GM18499 (cell line): ENCODE measurements at regions not wholly inside any gene's neighbourhood (a gene's known extent, or its start where the extent isn't known, plus 50 kb on each side); places are given as distances from the start of the nearest gene placed in this dataset.
A peak's percentile ranks its signal among the peaks of the same experiment; 100 is the strongest.

Source experiments
- ATAC-seq: cut with Tn5 transposase; IDR thresholded peaks from one replicate; pipeline ENCODE4 v1.9.1; 2021; ENCODE audit warnings: moderate number of reproducible peaks; ENCODE audit not compliant: insufficient read depth, unreplicated experiment

DNA sequence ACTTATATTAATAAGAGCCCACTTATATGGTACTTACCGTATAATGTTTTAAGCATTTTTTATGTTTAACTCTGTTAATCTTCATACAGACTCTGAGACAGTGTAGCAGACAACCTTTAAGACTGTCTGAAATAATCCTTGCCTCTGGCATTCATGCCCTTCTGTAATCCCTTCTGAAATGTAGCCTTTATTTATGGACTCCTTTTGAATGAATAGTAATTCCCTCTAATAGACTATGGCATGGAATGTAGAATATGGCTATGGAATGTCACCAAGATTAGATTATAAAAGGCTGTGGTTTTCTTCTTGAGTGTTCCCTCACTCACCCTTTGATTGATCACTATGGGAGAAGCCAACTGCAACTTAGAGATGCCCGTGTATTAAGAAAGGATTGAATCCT is 439.4 kb downstream of the SH3GL2 start:
- ATAC-seq = no peak

DNA sequence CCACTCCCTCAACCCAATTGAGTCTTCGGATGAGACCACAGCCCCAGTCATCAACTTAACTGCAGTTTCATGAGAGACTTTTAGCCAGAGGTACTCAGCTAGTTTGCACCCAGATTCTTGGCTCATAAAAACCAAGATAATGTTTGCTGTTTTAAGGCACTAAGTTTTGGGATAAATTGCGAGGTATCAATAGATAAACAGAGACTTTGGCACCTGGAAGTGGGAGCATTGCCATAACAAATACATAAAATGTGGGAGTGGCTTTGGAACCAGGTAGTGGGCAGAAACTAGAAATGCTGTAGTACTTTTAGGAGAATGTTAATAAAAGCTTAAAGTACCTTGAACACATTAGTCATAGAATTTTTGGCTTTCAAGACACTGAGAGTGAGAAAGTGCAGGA is 439.8 kb downstream of the SH3GL2 start:
- ATAC-seq = no peak

DNA sequence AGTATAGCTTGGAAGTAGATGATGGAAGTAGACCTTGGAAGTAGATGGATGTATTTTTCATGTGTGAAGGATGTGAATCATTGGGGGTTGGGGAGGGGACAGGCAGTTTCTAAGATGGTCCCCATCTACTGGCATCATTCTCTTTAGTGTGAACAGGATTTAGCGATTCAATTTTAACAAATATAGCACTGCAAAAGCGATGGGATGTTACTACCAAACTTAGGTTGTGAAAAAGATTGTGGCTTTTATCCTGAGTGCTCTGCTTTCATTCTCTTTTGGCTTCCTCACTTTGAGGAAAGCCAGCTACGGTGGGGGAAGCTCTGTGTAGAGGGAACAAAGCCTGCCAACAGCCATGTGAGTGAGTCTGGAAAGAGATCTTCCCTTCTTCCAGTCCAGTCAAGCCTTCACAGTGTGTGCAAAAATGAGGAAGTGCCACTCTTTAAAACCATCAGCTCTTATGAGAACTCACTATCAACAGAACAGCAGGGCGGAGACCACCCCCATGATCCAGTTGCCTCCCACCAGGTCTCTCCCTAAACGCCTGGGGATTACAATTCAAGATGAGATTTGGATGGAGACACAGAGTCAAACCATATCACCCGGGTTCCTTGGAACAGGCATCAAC is 441.4 kb downstream of the SH3GL2 start:
- no peak for ATAC-seq

DNA sequence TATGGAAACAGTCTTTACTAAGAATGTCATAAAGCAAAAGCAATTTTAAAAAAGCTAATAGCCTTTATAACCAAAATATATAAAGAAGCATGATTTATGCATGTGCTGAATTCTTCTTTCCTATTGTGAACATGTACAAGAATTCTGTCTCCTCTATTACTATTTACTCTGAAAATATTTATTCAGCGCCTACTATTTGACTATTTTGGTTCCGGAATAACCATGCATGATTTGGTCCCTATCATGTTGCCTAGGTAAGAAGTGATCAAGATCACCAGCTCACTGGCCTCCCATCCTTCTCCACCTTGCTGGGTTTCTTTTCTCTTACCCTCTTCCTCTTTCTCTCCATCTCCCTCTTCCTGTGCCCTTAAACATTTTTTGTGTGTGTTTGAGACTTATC is 443.8 kb downstream of the SH3GL2 start:
- ATAC-seq = no peak

DNA sequence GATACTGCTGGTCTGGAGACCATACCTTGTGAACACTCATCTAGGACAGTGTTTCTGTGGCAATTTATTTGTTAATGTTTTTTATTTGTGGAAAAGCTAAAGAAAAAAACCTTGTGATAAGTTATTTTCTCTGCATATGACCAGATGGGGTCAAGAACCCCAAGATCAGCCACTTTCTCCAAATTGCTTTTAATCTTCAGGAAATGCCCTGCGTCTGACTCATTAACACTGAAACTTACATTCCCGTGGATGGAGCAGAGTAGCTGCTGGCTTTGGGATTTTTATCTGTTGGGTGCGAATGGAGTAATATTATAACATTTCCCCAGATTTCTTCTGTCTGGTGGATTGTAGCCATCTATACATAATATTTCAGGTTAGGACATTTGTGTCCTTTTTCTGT is 444.5 kb downstream of the SH3GL2 start:
- ATAC-seq = no peak

DNA sequence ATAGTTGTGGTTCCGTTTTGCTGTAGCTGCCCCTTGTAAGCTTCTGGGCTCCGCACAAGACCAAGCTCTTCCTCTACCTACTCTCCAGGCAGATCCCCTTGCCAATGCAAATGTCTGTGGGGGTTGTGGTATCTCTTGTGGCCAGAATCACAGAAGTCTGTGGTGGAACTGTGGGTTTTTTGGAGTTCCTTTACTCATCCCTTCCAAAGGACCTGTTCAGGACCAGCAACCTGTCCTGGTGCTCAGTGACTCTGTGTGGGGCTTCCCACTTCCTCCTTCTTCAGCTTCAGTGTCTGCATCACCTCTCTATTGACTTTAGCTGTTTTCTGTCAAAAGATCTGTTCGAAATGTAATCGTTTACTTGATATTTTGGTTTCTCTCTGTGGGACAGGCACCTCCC is 441.3 kb upstream of the ADAMTSL1 start:
- ATAC-seq = no peak

DNA sequence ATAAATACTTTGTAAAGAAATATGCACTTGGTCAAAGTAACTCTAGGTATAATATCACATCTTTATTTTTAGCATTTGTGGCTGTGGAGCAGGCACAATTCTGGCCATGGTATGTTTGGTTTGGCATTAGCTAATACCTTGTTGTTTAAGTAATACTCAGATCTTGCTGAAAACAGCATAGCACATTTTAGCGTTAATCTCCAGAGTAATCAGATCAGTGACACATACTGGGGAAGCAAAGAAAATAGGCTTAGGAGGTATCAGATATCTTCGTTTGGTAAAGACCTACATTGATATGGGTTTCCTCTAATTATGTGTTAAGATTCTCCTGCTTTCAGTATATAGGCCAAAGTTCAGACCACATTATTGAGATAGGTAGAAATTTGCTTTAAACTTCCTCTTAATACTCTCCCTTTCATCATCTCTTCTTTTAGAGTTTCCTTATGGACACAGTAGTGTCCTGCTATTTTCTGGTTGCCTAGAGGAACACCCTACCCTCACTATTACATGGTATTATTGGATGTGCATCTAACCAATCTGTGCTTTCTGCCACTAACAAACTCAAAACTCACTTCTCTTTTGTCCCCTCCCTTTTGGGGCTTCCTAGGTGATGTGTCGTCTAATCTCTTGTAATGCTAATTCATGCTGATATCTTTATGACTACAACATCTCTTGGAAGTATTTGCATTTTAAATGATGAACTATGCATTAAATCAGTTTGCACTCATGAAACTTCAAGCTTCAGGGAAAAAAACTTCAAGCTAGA is 437.3 kb upstream of the ADAMTSL1 start:
- ATAC-seq = no peak

DNA sequence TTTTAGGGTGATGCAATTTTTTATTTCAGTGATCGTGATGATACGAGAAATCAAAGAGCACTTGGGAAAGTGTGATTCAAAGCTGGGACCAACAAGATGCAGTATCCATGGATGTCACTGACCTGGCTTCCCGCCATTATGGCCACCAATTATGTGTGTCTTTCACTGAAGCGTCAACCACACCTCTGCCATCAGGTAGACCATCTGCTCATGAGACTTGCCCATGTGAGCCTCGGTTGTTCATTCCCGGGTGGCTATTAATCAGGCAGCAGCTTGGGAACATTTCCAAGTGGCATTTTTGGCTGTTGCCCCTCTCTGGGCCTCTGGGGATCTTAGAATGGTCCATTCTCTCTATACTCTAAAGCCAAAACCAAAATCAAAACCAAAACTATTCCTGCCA is 436.0 kb upstream of the ADAMTSL1 start:
- no peak for ATAC-seq

DNA sequence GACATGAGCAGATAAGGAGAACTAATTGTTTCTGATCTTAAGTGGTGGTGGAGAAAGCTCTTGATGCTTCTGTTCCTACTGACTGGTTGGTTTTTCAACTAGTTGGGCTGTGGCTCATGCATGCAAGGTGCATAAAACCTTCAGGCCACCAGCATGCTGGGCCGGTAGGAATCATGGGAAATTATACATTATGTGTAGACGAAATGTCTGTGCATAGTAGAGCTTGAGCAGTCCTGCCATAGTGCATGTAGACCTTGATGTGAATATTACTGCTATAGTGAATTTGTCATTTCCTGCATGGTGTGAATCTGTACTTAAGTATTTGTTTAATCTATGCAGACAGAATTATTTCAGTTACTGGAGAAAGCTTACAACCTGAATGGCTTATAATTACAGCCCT is 433.6 kb upstream of the ADAMTSL1 start:
- ATAC-seq = no peak

DNA sequence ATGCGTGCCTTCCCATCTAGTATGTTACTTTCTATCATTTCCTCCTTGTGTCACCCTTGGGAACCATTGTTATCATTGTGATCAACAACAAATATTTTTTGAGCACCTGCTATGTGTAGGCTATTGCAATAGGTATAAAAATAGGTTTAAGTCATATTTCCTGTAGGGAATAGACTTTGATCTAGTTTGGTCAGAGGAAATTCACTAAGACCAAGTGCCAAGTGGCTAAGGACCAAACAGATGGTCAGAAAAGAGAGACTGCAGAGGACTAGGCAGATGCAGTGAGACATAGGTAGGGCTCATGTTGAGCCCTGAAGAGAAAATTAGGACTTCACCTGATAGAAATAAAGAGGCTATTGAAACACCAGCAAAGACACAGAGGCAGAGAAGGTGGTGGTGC is 430.0 kb upstream of the ADAMTSL1 start:
- ATAC-seq = no peak

DNA sequence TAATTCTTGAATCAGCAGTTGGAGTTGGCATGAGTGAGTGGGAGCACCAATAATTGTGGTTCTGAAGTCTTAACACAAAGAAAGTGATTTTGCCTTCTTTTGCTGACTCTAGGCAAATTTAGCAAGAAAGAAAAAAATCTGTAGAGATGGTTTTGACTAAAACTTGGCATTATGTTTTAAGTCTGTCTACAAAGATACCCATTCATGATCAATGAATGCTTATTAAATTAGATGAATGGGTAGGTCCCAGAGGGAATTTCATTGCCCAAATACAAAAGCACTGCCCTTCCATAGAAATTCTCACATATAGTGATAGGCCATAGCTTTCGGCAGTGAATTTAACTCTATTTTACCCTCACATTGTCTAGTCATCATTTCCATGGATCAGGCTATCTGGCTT is 428.6 kb upstream of the ADAMTSL1 start:
- ATAC-seq = no peak

DNA sequence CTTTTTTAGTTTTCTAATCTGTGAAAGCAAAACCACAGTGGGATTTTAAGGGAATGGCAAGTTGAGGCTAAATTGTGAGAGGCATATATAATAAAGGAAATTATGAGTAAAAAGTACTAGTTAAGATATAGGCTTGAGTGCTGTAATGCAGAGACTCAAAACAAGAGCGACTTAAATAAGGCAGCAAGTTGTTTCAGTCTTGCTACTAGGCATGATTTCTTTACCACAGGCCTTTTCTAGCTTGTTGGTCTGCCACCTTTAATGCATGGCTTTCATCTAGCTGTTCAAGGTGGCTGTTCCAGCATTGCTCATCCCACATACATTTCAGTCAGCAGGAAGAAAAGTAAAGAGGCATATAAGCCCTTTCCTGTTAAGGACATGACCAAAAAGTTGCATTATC is 427.9 kb upstream of the ADAMTSL1 start:
- no peak for ATAC-seq

DNA sequence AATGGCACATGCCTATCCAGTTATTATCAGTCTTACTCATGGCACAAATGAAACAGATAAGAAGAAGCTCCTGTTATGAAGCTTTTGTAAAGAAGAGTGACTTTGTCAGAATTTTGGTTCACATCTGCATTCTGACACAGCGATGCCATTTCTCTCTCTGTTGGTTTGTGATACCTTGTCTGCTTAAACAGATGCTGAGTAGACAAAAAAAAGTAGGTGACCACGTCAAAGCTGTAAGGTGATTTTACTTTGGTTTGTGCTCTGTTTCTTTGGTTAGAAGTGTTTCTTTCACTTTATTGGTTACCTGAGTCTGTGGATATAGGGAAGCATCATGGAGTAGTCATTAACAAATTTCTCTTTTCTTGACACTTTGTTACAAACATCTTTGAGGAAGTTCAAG is 422.3 kb upstream of the ADAMTSL1 start:
- ATAC-seq = no peak

DNA sequence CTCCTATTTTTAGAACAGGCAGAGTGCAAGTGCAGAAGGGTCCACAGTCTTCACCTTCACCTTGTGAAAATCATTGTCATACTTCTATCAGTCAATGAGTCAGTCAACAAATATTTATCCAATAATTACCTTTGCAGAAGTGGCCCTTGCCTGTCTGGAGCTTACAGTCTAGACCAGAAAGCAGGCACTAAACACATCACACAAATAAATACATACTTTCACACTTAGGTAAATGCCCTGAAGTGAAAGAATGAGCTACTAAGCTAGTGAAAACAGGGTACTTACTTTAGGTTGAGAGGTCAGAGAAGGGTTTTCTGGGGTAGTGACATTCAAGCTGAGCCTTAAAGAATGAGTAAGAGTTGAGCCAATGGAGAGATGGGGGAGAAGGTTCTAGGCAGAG is 421.9 kb upstream of the ADAMTSL1 start:
- no peak for ATAC-seq

DNA sequence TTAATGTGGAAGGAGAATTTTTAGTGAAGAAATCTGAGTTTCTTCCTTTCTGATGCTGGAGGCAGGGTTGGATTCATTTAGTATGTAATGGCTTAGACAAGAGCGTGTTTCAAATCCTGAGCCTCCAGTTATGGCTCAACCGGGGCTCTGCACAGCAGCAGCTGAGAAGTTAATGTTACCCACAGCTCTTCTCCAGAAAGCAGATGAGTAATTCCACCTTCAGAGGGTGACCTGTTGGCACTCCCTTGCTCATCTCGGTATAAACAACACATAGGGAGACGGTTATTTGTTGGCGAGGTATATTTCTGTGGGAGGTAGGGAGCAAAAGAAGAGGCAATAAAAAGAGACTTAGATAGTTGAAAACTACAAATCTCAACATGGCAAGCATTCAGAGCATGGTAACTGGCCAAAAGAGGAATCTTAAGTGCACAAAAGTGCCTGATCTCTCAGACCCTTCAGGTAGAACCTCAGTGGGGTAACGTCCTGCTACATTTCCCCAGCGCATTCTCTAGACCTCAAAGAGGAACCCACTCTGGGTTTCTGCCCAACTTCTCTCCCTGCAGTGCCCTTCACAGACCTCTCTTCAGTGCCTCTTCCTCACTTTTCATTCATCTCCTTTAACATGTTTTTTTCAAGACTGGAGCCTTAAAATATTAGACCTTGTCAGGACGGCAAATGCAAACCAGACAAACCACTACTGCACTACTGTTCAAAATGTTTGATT is 417.5 kb upstream of the ADAMTSL1 start:
- no peak for ATAC-seq

DNA sequence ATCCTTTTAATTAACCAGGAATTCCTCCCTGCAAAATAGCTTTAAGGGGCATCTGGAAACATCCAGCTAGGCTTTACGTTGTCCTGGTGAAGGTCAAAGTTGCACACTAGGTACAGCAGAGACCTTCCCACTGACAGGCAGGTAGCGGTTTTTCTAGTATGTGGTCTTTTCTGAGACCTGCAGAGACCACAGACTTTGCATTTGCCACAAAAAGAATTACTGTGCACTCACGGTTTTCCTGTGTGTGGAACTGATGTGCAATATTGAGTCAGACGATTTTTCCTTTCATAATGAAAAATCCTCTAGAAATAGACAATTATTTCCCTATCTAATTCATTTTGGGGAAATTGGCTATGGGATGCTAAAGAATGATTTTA is 417.0 kb upstream of the ADAMTSL1 start:
- ATAC-seq = peak; percentile 97

DNA sequence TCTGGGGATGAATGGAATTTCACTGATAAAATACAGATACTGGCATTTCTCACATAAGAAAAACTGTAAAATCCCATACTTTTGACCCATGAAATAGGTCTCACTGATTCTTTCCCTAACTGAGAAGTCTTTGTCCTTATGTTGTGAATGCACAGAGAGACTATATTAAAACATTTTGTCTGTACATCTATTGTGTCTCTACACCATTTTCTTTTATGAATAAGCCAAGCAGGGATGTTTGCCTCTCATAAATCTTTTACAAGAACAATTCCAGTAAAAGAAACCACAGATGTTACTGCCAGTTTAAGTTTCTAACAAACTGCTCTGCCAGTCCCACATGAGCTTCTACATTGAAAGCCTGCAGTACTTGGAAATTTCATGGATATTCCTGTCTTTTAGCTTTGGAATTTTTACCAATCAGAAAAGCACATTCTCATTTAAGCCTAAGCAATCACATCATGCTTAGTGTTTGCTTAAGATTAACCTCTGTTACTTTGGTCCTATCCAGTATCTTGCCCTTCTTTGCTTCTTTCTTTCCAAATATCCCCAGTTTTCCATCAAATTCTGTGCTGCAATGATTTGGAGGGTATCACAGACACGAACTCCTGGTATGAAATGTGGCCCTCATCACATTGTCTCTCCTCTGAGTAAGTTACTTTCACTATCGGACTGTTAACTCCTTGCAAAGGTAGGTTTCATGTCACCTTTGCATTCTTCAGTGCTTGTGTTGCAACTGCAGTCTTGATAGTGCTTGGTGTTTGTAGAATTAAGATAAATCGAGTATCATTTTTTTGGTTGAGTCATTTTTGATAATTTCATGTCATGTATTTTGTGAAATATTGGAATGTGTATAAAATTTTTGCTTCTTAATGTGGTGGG is 415.1 kb upstream of the ADAMTSL1 start:
- no peak for ATAC-seq

DNA sequence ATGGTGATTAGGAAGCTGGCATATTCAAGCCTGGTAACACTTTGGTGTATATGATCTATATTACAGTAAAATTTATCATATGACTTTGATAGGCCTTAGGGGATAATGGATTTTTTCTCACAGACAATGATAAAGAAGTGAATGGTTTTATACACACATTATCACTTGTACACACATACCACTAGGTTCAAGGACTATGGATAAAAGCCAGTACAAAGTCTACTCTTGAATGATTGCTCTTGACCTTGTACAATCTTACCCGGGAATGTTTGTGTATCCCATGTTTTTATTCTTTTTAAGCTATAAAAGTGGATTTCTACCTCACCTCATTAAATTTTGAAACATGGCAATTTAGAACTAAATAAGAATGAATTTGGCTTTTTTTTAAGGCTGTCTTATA is 414.5 kb upstream of the ADAMTSL1 start:
- no peak for ATAC-seq

DNA sequence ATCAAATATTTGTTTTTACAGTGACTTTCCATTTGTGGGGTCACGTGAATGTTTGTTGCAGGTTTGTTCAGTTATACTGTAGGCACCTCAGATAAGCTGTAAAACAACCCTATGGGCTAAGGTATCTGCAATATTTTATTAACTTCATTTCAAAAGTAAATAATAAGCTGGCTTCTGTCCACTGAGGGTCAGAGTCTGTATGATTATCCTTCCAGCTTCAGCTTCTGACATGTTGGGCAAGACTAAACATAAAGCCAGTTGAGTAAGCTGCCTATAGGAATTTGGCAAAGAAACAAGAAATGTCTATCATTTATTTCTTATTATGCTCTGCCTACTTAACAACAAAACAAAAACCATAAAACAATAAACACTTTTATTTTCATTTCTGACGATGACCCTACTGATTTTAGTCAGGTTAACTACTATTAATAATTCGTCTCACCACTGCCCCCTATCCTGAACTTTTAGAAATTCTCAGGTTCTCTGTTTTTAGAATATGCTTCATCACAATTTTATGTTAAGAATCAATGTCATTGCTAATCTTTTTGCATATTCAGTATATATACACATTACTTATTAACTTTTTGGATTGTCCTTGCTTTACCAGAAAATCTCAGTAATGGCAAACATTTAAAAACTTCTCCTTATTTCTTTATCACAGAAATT is 413.6 kb upstream of the ADAMTSL1 start:
- no peak for ATAC-seq

DNA sequence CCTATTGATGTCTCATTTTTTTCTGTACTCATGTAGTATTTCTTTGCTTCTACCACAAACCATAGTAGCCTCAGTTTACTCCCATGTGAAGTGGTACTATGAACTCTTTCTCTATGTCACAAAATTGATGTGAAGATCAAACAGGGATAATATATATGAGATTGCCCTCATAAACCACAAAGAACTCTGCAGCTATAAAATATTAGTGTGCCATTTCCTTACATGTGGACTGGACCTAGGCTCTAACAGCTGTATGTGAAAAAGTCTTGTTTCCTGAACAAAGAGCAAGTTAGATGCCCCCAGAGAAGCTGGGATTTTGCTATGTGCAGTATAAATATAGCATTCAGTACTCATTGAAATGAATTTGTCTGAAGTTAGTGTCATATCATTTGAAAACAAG is 412.6 kb upstream of the ADAMTSL1 start:
- ATAC-seq = no peak
